ENCODE measurements at regions not wholly inside any gene's neighbourhood (a gene's known extent, or its start where the extent isn't known, plus 50 kb on each side); places are given as distances from the start of the nearest gene placed in this dataset.

- no peak for TF ChIP-seq POLR2A (IDR thresholded peaks at IDR 0.05; ENCODE audit: low read length)
- no peak for TF ChIP-seq GATA1 (IDR thresholded peaks at IDR 0.05; ENCODE audit: low read depth, low read length)
These were observed 721.5 kb downstream of the POM121L12 start for GRCh38 chr7:53756946-53757345.
